Middle frontal gyrus (tissue), 1 donor: ENCODE measurements at regions not wholly inside any gene's neighbourhood (a gene's known extent, or its start where the extent isn't known, plus 50 kb on each side); places are given as distances from the start of the nearest gene placed in this dataset.

ENCODE experiments used
- DNase-seq: peaks from one replicate; pipeline ENCODE4 v3.0.0-alpha.2; 2015; ENCODE audit warnings: low spot score; ENCODE audit errors: extremely low spot score

GRCh38 chr5:61263561-61264272 lies 68.3 kb upstream of the ZSWIM6 start:
- no peak for DNase-seq

GRCh38 chr5:61264273-61264661 lies 67.8 kb upstream of the ZSWIM6 start:
- no peak for DNase-seq

- DNase-seq, result no peak
These were observed 64.9 kb upstream of the ZSWIM6 start for GRCh38 chr5:61267116-61267515.

- no peak for DNase-seq
These were observed 63.2 kb upstream of the ZSWIM6 start for GRCh38 chr5:61268871-61269270.

GRCh38 chr5:61270510-61271165 lies 61.4 kb upstream of the ZSWIM6 start:
- DNase-seq, result no peak

GRCh38 chr5:61272688-61273087 lies 59.4 kb upstream of the ZSWIM6 start:
- DNase-seq, result no peak

GRCh38 chr5:61273279-61273975 lies 58.6 kb upstream of the ZSWIM6 start:
- no peak for DNase-seq

- no peak for DNase-seq
These were observed 57.5 kb upstream of the ZSWIM6 start for GRCh38 chr5:61274511-61274911.

- no peak for DNase-seq
These were observed 56.2 kb upstream of the ZSWIM6 start for GRCh38 chr5:61275841-61276240.

GRCh38 chr5:61277190-61277589 lies 54.9 kb upstream of the ZSWIM6 start:
- no peak for DNase-seq

- no peak for DNase-seq
These were observed 54.3 kb upstream of the ZSWIM6 start for GRCh38 chr5:61277781-61278180.

GRCh38 chr5:61279725-61280124 lies 52.3 kb upstream of the ZSWIM6 start:
- DNase-seq, result no peak

GRCh38 chr5:61280205-61280604 lies 51.9 kb upstream of the ZSWIM6 start:
- no peak for DNase-seq

- DNase-seq, result no peak
These were observed 51.2 kb upstream of the ZSWIM6 start for GRCh38 chr5:61280761-61281427.

GRCh38 chr5:61281686-61282085 lies 50.4 kb upstream of the ZSWIM6 start:
- no peak for DNase-seq
